B cell (primary cell): ENCODE measurements at regions not wholly inside any gene's neighbourhood (a gene's known extent, or its start where the extent isn't known, plus 50 kb on each side); places are given as distances from the start of the nearest gene placed in this dataset.
"Not testable (repeated sequence)": the region's sequence is repeated elsewhere in the genome, so short reads cannot be mapped to it uniquely, and the experiment has no call there.

Source experiments
- ATAC-seq: fragments of 200-7000 bp; cut with Tn5 transposase; one replicate; pipeline ENCODE4 v1.10.0; 2021; ENCODE audit warnings: low read depth, mild to moderate bottlenecking, moderate number of reproducible peaks, moderate library complexity
- CTCF ChIA-PET: fragments of 350-600 bp; sonication (Branson Sonifier 250); formaldehyde crosslinking; loops from one replicate; lab custom pipeline; 2021; ENCODE audit warnings: antibody characterized with exemption, inconsistent platforms; lab: Charles Lee
- POLR2A ChIA-PET: fragments of 350-600 bp; sonication (Branson Sonifier 250); formaldehyde crosslinking; loops from one replicate; lab custom pipeline; 2021; ENCODE audit warnings: antibody characterized with exemption; lab: Charles Lee
- DNase-seq: peaks from one replicate; pipeline ENCODE4 v3.0.0; 2013
- H2AFZ ChIP-seq: 2 replicates; pipeline ENCODE4 v1.6.1; 2012; ENCODE audit warnings: mild to moderate bottlenecking, low read depth, low read length; ENCODE audit not compliant: insufficient read depth, poor library complexity, severe bottlenecking
- H3K27ac ChIP-seq, 2 donors: 1 replicate in 1 of 2; 2 replicates in 1 of 2; pipeline ENCODE4 v1.5.1; 2012 to 2013; ENCODE audit warnings: low read length in 2 of 2, mild to moderate bottlenecking in 2 of 2, moderate library complexity in 1 of 2
- H3K27me3 ChIP-seq, 4 experiments: fragments of 200-600 bp in 1 of 4; sonication (generic) in 1 of 4; replicated peaks in 1 of 4; 1 replicate in 2 of 4; 2 replicates in 2 of 4; pipeline versions ENCODE4 v1.6.1 to v1.7.0; 2013 to 2016; ENCODE audit warnings: low read length in 3 of 4, mild to moderate bottlenecking in 2 of 4, mixed read lengths in 1 of 4, moderate library complexity in 1 of 4; ENCODE audit not compliant: insufficient read depth in 4 of 4, control insufficient read depth in 3 of 4; ENCODE audit errors: control extremely low read depth in 1 of 4
- H3K36me3 ChIP-seq, 2 experiments: replicated peaks in 1 of 2; 1 replicate in 1 of 2; 2 replicates in 1 of 2; pipeline versions ENCODE4 v1.6.1 to v1.7.1; 2013; ENCODE audit warnings: low read length in 1 of 2; ENCODE audit not compliant: insufficient read depth in 2 of 2, control insufficient read depth in 1 of 2; ENCODE audit errors: control extremely low read depth in 1 of 2, extremely low read depth in 1 of 2
- H3K4me1 ChIP-seq, 2 donors: fragments of 200-600 bp in 1 of 2; sonication (generic) in 1 of 2; 1 replicate in 1 of 2; 2 replicates in 1 of 2; pipeline versions ENCODE4 v1.5.1 to v1.6.1; 2013 to 2017; ENCODE audit warnings: low read length in 2 of 2; ENCODE audit not compliant: control insufficient read depth in 2 of 2, insufficient read depth in 2 of 2
- H3K4me2 ChIP-seq: replicated peaks from 2 replicates; pipeline ENCODE3; 2012; ENCODE audit warnings: mild to moderate bottlenecking, low read depth, low read length; ENCODE audit not compliant: poor library complexity, severe bottlenecking
- H3K4me3 ChIP-seq, 5 experiments: fragments of 200-600 bp in 1 of 5; sonication (generic) in 1 of 5; 1 replicate in 3 of 5; 2 replicates in 2 of 5; pipeline versions ENCODE4 v1.5.1 to v1.7.0; 2011 to 2016; ENCODE audit warnings: low read length in 4 of 5, mild to moderate bottlenecking in 4 of 5, low read depth in 2 of 5, control low read depth in 1 of 5, moderate library complexity in 1 of 5; ENCODE audit not compliant: insufficient read depth in 1 of 5; ENCODE audit errors: control extremely low read depth in 1 of 5, extremely low read depth in 1 of 5
- H3K79me2 ChIP-seq: fragments of 200-600 bp; sonication (generic); one replicate; pipeline ENCODE4 v1.6.0; 2016; ENCODE audit warnings: low read length; ENCODE audit not compliant: control insufficient read depth, insufficient read depth
- H3K9ac ChIP-seq: fragments of 200-600 bp; sonication (generic); 2 replicates; pipeline ENCODE4 v1.6.1; 2017; ENCODE audit warnings: mild to moderate bottlenecking, low read length, moderate library complexity
- H3K9me3 ChIP-seq, 3 donors: one replicate each; pipeline versions ENCODE4 v1.6.1 to v1.7.1; 2013; ENCODE audit warnings: low read length in 2 of 3; ENCODE audit not compliant: control insufficient read depth in 2 of 3, insufficient read depth in 1 of 3; ENCODE audit errors: control extremely low read depth in 1 of 3
- H4K20me1 ChIP-seq: 2 replicates; pipeline ENCODE4 v1.6.0; 2012; ENCODE audit warnings: mild to moderate bottlenecking, low read length; ENCODE audit not compliant: insufficient read depth, control insufficient read depth, poor library complexity, severe bottlenecking
- H3K27ac Mint-ChIP-seq: one replicate; pipeline ENCODE4 v1.8.0; 2021; ENCODE audit warnings: mixed read lengths
- H3K27me3 Mint-ChIP-seq: one replicate; pipeline ENCODE4 v1.8.0; 2021; ENCODE audit warnings: mixed read lengths
- H3K4me1 Mint-ChIP-seq: one replicate; pipeline ENCODE4 v1.8.0; 2021; ENCODE audit warnings: mixed read lengths
- H3K4me3 Mint-ChIP-seq: one replicate; pipeline ENCODE4 v1.8.0; 2021; ENCODE audit warnings: mixed read lengths
- H3K9me3 Mint-ChIP-seq: one replicate; pipeline ENCODE4 v1.8.0; 2022; ENCODE audit warnings: mixed read lengths; ENCODE audit not compliant: insufficient read depth
- CTCF ChIP-seq: fragments of 200-600 bp; IDR thresholded peaks from one replicate; pipeline ENCODE4 v1.8.0; 2022; ENCODE audit warnings: antibody characterized with exemption, mild to moderate bottlenecking
- EZH2 ChIP-seq: IDR thresholded peaks from 2 replicates; pipeline ENCODE4 v1.6.1; 2012; ENCODE audit warnings: borderline replicate concordance, low read depth, mild to moderate bottlenecking, moderate library complexity, low read length; ENCODE audit not compliant: insufficient read depth, poor library complexity, severe bottlenecking
- WGBS: methylation state at CpG from one replicate; pipeline ENCODE4 v1.1.5; 2013; ENCODE audit warnings: missing lambda C conversion rate; ENCODE audit not compliant: insufficient coverage; 5-methylcytosine and 5-hydroxymethylcytosine counted together
- intact Hi-C: fragments of 100-400 bp; cut with micrococcal nuclease; formaldehyde crosslinking; loops from one replicate; pipeline ENCODE4 v1.10.0; 2022

- H3K4me3 ChIP-seq, result no peak overlapping the region
- Mint-ChIP-seq H3K9me3 (peaks cover 11% of the 10 kb centered on the region), H3K27ac (no peak overlapping the region), H3K4me1 (no peaks in the 10 kb centered on the region), H3K27me3 (no peaks in the 10 kb centered on the region), H3K4me3 (no peak overlapping the region)
- H3K27ac ChIP-seq, result no peak overlapping the region
- TF ChIP-seq CTCF (no peak), EZH2 (no peak)
- H3K36me3 ChIP-seq, result no peaks in the 10 kb centered on the region
- H3K9me3 ChIP-seq, result peaks cover 0 to 28% (median 19%) of the 10 kb centered on the region in 3 donors
- no peak overlapping the region for H3K4me2 ChIP-seq
- WGBS, result 92% methylated on average over 1 of the region's 1 CpG
- H3K79me2 ChIP-seq, result no peaks in the 10 kb centered on the region
- CTCF ChIA-PET, result interaction anchor here (0.5 kb wide), 1 partner anchor 208 kb away, joined by 3 read pairs; no protein-coding TSS in a partner anchor
- H2AFZ ChIP-seq, result no peak overlapping the region
- no peak overlapping the region for H3K9ac ChIP-seq
- H3K4me1 ChIP-seq, result no peaks in the 10 kb centered on the region
- no peaks in the 10 kb centered on the region for H4K20me1 ChIP-seq
- DNase-seq, result no peak
- intact Hi-C loops, result no loop called here
- POLR2A ChIA-PET, result no interaction called here
- H3K27me3 ChIP-seq, result no peaks in the 10 kb centered on the region
- ATAC-seq, result no peak
Observed at GRCh38 chr18:10354890-10355289, 99.5 kb upstream of the APCDD1 start.

- POLR2A ChIA-PET, CTCF ChIA-PET, H3K36me3 ChIP-seq, H3K4me1 ChIP-seq, DNase-seq, H3K9ac ChIP-seq, H3K4me3 Mint-ChIP-seq, H2AFZ ChIP-seq, ATAC-seq, H3K27ac Mint-ChIP-seq, H3K79me2 ChIP-seq, H3K4me3 ChIP-seq, H3K4me1 Mint-ChIP-seq, H3K4me2 ChIP-seq, H4K20me1 ChIP-seq, H3K27ac ChIP-seq, H3K27me3 Mint-ChIP-seq, intact Hi-C loops, H3K27me3 ChIP-seq: not testable (repeated sequence)
- peaks cover 11% of the 10 kb centered on the region for H3K9me3 Mint-ChIP-seq
- peaks cover 0 to 28% (median 19%) of the 10 kb centered on the region in 3 donors for H3K9me3 ChIP-seq
Observed at GRCh38 chr18:10356999-10357398, 97.4 kb upstream of the APCDD1 start.
